ENCODE measurements at regions not wholly inside any gene's neighbourhood (a gene's known extent, or its start where the extent isn't known, plus 50 kb on each side); places are given as distances from the start of the nearest gene placed in this dataset.
A peak's percentile ranks its signal among the peaks of the same experiment; 100 is the strongest.

DNA sequence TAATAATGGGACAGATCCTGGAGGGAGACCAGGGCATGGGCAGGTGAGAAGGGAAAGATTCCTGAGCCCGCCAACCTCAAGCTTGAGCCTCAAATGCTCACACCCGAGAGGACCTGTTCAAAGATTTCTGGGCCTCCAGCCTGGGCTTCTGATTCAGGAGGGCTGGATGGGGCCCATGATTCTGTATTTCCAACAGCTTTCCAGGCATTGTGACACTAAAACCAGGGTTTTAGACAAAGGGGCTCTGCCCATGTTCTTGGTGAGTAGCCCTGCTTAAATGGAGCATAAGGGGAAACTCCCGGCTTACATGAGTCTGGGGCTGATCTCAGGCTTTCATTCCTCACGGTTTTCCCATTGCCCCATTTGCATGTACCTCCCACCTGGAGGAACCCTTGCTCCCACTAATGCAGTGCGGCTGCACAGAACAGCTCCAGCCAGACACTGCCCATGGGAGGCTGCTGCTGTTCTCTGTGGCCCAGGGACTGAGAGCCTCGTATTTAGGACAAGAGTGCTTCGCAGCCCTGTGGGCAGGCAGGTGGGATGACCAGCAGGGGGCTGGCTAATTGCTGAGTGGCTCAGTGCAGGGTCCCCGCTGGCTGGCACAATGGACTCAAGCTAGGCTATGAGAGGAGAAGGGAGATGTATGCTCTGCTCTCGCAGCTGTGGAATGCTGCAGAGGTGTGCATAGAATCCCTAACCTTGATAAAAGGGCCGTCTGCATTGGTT is 135.3 kb upstream of the COBL start:
- peak; percentile 39 for DNase-seq (ENCODE audit: low spot score, unreplicated experiment)
- Mint-ChIP-seq H3K36me3 (ENCODE audit: insufficient read depth) (no peaks in the 10 kb centered on the region), H3K4me1 (ENCODE audit: low read depth) (no peaks in the 10 kb centered on the region)

DNA sequence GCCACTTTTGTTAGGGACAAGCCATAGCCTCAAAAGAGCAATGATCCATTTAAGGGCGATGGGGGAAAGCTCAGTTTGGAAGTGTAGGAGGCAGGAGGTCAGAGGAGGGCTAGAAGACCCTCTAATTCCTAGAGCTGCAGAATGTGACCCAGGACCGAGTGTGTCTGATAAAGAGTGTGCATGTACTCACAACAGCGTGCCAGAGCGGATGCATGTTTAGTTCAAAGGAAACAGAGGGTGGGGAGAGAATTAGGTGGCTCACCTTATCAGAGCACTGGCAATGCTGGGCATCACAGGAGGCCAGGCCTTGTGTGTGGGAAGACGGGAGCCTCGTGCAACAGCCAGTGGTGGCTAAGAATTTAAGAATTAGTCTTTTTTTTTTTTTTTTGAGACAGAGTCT is 133.9 kb upstream of the COBL start:
- no peak overlapping the region for H3K4me3 Mint-ChIP-seq (ENCODE audit: low read depth)
- H3K27ac Mint-ChIP-seq = no peak overlapping the region
- TF ChIP-seq, protein P1, sequence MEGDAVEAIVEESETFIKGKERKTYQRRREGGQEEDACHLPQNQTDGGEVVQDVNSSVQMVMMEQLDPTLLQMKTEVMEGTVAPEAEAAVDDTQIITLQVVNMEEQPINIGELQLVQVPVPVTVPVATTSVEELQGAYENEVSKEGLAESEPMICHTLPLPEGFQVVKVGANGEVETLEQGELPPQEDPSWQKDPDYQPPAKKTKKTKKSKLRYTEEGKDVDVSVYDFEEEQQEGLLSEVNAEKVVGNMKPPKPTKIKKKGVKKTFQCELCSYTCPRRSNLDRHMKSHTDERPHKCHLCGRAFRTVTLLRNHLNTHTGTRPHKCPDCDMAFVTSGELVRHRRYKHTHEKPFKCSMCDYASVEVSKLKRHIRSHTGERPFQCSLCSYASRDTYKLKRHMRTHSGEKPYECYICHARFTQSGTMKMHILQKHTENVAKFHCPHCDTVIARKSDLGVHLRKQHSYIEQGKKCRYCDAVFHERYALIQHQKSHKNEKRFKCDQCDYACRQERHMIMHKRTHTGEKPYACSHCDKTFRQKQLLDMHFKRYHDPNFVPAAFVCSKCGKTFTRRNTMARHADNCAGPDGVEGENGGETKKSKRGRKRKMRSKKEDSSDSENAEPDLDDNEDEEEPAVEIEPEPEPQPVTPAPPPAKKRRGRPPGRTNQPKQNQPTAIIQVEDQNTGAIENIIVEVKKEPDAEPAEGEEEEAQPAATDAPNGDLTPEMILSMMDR (IDR thresholded peaks at IDR 0.05; ENCODE audit: unreplicated experiment) = no peak
- H3K27me3 Mint-ChIP-seq = peaks cover 15% of the 10 kb centered on the region
- no peak for DNase-seq (ENCODE audit: low spot score, unreplicated experiment)
- no peaks in the 10 kb centered on the region for H3K9me3 Mint-ChIP-seq (ENCODE audit: low read depth)
- no peaks in the 10 kb centered on the region for H3K36me3 Mint-ChIP-seq (ENCODE audit: insufficient read depth)
- no peaks in the 10 kb centered on the region for H3K4me1 Mint-ChIP-seq (ENCODE audit: low read depth)

More for the DNA sequence above, 135.3 kb upstream of the COBL start:
- Mint-ChIP-seq H3K4me3 (ENCODE audit: low read depth) (no peak overlapping the region), H3K27me3 (peaks cover 16% of the 10 kb centered on the region), H3K9me3 (ENCODE audit: low read depth) (no peaks in the 10 kb centered on the region), H3K27ac (no peak overlapping the region)
- TF ChIP-seq, protein P1 (IDR thresholded peaks at IDR 0.05; ENCODE audit: unreplicated experiment) = peak; percentile 69

DNA sequence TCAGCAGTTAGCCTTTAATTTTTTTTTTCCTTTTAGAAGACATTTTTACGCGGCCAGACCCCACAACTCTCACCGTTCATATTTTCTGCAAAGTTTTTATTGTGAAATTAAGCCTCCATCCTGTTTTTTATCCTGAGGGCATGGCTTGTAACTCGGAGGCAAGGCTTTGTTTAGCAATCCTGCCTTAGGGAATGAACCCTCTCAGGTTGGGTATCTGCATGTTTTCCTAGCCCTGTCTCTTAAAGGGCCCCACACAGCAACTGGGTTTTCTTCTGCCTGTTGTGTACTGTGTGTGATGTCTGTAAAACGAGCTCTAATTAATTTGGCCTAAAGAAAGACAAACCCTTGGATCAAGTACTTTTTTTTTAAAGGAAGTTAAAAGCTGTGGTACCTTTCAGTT is 130.2 kb upstream of the COBL start:
- TF ChIP-seq, protein P1 (IDR thresholded peaks at IDR 0.05; ENCODE audit: unreplicated experiment) = no peak
- H3K4me3 Mint-ChIP-seq (ENCODE audit: low read depth) = no peak overlapping the region
- H3K4me1 Mint-ChIP-seq (ENCODE audit: low read depth) = no peaks in the 10 kb centered on the region
- peaks cover 12% of the 10 kb centered on the region for H3K9me3 Mint-ChIP-seq (ENCODE audit: low read depth)
- H3K27me3 Mint-ChIP-seq = peaks cover 8% of the 10 kb centered on the region
- H3K27ac Mint-ChIP-seq = no peak overlapping the region
- no peak for DNase-seq (ENCODE audit: low spot score, unreplicated experiment)
- no peaks in the 10 kb centered on the region for H3K36me3 Mint-ChIP-seq (ENCODE audit: insufficient read depth)

DNA sequence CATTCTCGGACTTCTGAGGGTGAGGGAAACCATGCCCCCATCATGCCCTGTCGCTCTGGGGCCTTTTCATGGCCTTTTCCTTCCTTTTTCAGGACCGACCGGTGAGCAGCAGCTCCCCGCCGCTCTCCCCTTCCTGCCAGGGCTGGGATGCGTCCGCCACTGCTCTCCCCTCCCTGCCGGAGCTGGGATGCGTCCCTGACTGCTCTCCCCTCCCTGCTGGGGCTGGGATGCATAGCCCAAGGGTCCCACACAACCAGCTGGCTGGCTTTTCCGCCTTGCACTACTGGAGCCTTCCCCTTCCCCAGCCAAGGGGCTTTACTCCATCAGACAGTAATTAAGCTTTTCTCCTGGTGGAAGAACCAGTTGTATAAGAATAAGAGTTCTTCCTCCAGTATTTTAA is 129.7 kb upstream of the COBL start:
- Mint-ChIP-seq H3K9me3 (ENCODE audit: low read depth) (peaks cover 12% of the 10 kb centered on the region), H3K4me1 (ENCODE audit: low read depth) (no peaks in the 10 kb centered on the region), H3K4me3 (ENCODE audit: low read depth) (no peak overlapping the region), H3K27ac (no peak overlapping the region), H3K36me3 (ENCODE audit: insufficient read depth) (no peaks in the 10 kb centered on the region), H3K27me3 (peaks cover 7% of the 10 kb centered on the region)
- TF ChIP-seq, protein P1 (IDR thresholded peaks at IDR 0.05; ENCODE audit: unreplicated experiment) = no peak
- no peak for DNase-seq (ENCODE audit: low spot score, unreplicated experiment)

DNA sequence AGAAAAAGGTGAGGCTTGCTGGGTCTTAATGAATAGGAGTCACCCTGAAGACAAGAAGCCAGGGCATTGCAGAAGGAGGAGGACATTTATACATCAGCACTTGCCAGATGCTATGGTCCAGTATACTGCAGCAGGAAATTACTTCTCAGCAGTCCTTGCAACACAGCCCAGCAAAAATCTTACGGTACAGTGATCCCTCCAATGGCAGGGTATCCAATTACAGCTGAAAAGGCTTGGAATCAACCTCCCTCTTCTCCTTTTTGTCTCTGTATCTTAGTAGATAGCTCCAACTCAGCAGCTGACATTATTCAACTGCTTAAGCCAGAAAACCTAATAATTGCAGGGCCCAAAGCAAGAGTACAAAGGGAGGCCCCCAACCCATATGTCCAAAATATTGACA is 128.3 kb upstream of the COBL start:
- H3K27ac Mint-ChIP-seq = no peak overlapping the region
- no peak for DNase-seq (ENCODE audit: low spot score, unreplicated experiment)
- H3K4me1 Mint-ChIP-seq (ENCODE audit: low read depth) = no peaks in the 10 kb centered on the region
- TF ChIP-seq, protein P1 (IDR thresholded peaks at IDR 0.05; ENCODE audit: unreplicated experiment) = no peak
- H3K27me3 Mint-ChIP-seq = no peaks in the 10 kb centered on the region
- no peaks in the 10 kb centered on the region for H3K36me3 Mint-ChIP-seq (ENCODE audit: insufficient read depth)
- no peak overlapping the region for H3K4me3 Mint-ChIP-seq (ENCODE audit: low read depth)
- peaks cover 12% of the 10 kb centered on the region for H3K9me3 Mint-ChIP-seq (ENCODE audit: low read depth)

All from progenitor cell of endocrine pancreas (in vitro differentiated cells).